Lower leg skin (tissue), 4 donors: ENCODE measurements at regions not wholly inside any gene's neighbourhood (a gene's known extent, or its start where the extent isn't known, plus 50 kb on each side); places are given as distances from the start of the nearest gene placed in this dataset.

Experiments
- DNase-seq, 2 donors: peaks; one replicate each; pipeline ENCODE4 v3.0.0-alpha.2; 2019; ENCODE audit warnings: low spot score in 2 of 2
- H3K4me3 ChIP-seq: fragments of 200-600 bp; sonication (generic); 2 replicates; pipeline ENCODE4 v1.5.1; 2017; ENCODE audit warnings: mild to moderate bottlenecking, low read depth; ENCODE audit not compliant: poor library complexity, severe bottlenecking
- POLR2A ChIP-seq, 2 donors: fragments of 450-650 bp; IDR thresholded peaks; one replicate each; pipeline ENCODE4 v1.6.1; 2016 to 2017; ENCODE audit warnings: antibody characterized with exemption in 2 of 2, mild to moderate bottlenecking in 1 of 2, moderate library complexity in 1 of 2
- WGBS, 2 donors: methylation state at CpG; one replicate each; pipeline ENCODE4 v1.1.5; 2018; 5-methylcytosine and 5-hydroxymethylcytosine counted together
- intact Hi-C: fragments of 100-400 bp; cut with DNase I; formaldehyde crosslinking; loops from one replicate; pipeline ENCODE4 v1.15.0; 2023; ENCODE audit warnings: low total_unique reads
- TF ChIP-seq, protein P1 (sequence below), 3 donors: fragments of 450-650 bp; IDR thresholded peaks; one replicate each; pipeline ENCODE4 v1.5.1; 2016; ENCODE audit warnings: antibody characterized with exemption in 3 of 3, mild to moderate bottlenecking in 3 of 3, moderate library complexity in 2 of 3

GRCh38 chr16:79412783-79413225 lies 187.7 kb downstream of the MAF start:
- 64 to 79% methylated on average over 3 of the region's 3 CpGs for WGBS, 2 donors

DNA sequence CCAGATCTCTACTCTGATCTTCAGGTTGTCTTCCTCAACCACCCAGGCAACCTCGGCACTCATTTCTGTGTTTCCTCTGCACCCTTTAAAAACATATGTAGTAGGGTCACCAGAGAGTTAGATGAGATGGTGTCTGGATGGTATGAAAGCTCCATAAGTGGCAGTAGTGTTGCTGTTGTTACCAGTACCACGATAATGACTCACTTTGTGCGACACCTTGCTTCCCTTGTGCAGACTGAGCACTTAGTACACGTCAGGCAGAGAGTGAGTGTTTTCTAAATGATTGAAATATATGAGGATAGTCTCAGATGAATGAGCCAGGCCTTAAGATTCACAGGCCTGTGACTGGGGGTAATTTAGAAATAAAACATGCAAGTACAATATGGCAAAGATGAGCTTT lies 188.7 kb downstream of the MAF start:
- DNase-seq, result no peak

More at GRCh38 chr16:79412783-79413225, 187.7 kb downstream of the MAF start:
- no peak for TF ChIP-seq POLR2A (IDR thresholded peaks at IDR 0.05)
- TF ChIP-seq, protein P1, sequence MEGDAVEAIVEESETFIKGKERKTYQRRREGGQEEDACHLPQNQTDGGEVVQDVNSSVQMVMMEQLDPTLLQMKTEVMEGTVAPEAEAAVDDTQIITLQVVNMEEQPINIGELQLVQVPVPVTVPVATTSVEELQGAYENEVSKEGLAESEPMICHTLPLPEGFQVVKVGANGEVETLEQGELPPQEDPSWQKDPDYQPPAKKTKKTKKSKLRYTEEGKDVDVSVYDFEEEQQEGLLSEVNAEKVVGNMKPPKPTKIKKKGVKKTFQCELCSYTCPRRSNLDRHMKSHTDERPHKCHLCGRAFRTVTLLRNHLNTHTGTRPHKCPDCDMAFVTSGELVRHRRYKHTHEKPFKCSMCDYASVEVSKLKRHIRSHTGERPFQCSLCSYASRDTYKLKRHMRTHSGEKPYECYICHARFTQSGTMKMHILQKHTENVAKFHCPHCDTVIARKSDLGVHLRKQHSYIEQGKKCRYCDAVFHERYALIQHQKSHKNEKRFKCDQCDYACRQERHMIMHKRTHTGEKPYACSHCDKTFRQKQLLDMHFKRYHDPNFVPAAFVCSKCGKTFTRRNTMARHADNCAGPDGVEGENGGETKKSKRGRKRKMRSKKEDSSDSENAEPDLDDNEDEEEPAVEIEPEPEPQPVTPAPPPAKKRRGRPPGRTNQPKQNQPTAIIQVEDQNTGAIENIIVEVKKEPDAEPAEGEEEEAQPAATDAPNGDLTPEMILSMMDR (IDR thresholded peaks at IDR 0.05), result no peak
- intact Hi-C loops, result no loop called here
- DNase-seq, result no peak
- H3K4me3 ChIP-seq, result no peak overlapping the region

DNA sequence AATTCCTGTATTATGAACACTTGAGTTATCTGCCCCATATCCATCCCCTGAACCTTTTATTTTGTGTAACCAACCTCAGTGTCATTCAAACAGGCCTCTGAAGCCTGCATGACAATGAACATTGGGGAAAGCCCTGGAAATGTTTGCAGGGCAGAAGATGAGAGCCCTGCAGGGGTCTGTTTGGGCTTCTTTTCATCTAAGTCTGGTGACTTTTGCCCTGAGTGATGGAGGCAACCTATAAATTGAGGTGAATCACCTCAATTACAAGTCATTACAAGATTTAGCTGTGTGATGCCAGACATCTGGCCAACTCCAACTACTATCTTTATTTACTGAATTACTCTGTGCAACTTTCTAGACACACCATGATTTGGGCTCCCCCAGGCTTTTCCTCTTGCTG lies 189.2 kb downstream of the MAF start:
- TF ChIP-seq, protein P1 (IDR thresholded peaks at IDR 0.05), result no peak
- no peak for TF ChIP-seq POLR2A (IDR thresholded peaks at IDR 0.05)
- H3K4me3 ChIP-seq, result no peak overlapping the region
- no peak for DNase-seq
- intact Hi-C loops, result no loop called here

More for the DNA sequence above, 188.7 kb downstream of the MAF start:
- intact Hi-C loops, result no loop called here
- no peak for TF ChIP-seq POLR2A (IDR thresholded peaks at IDR 0.05)
- TF ChIP-seq, protein P1 (IDR thresholded peaks at IDR 0.05), result no peak
- H3K4me3 ChIP-seq, result no peak overlapping the region
- WGBS, 2 donors, result 69 to 86% methylated on average over 4 of the region's 4 CpGs

DNA sequence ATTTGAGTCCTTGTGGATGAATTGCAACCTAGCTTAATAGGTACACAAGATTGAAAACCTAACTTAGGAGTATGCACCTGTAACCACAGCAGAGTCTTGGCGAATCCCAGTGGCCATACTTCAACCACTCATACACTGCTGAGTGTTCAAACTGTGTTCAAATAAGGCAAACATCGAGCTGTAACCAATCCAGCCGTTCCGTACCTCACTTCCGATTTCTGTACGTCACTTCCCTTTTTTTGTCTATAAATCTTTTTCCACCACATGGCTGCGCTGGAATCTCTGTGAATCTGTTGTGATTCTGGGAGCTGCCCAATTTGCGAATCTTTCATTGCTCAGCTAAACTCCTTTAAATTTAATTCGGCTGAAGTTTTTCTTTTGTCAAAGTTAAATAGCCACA lies 190.6 kb downstream of the MAF start:
- WGBS, 2 donors, result 89 to 94% methylated on average over 9 of the region's 9 CpGs
- TF ChIP-seq POLR2A (IDR thresholded peaks at IDR 0.05), result no peak
- TF ChIP-seq, protein P1 (IDR thresholded peaks at IDR 0.05), result no peak
- intact Hi-C loops, result no loop called here
- DNase-seq, result no peak
- H3K4me3 ChIP-seq, result no peak overlapping the region

DNA sequence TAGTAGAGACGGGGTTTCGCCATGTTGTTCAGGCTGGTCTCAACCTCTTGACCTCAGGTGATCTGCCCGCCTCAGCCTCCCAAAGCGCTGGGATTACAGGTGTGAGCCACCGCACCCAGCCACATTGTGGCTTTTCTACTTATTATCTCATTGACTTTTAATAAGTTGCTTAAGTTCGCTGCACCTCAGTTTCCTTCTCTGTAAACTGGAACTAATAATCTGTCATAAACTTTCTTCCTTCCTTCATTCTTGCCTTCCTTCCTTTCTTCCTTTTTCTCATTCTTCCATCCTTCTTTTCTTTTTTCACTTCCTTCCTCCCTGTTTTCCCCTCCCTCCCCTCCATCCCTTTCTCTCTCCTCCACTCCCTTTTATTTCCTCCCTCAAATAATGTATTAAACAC lies 192.2 kb downstream of the MAF start:
- no peak for DNase-seq
- H3K4me3 ChIP-seq, result no peak overlapping the region
- TF ChIP-seq POLR2A (IDR thresholded peaks at IDR 0.05), result no peak
- TF ChIP-seq, protein P1 (IDR thresholded peaks at IDR 0.05), result no peak
- 96 to 97% methylated on average over 6 of the region's 6 CpGs for WGBS, 2 donors
- intact Hi-C loops, result no loop called here

DNA sequence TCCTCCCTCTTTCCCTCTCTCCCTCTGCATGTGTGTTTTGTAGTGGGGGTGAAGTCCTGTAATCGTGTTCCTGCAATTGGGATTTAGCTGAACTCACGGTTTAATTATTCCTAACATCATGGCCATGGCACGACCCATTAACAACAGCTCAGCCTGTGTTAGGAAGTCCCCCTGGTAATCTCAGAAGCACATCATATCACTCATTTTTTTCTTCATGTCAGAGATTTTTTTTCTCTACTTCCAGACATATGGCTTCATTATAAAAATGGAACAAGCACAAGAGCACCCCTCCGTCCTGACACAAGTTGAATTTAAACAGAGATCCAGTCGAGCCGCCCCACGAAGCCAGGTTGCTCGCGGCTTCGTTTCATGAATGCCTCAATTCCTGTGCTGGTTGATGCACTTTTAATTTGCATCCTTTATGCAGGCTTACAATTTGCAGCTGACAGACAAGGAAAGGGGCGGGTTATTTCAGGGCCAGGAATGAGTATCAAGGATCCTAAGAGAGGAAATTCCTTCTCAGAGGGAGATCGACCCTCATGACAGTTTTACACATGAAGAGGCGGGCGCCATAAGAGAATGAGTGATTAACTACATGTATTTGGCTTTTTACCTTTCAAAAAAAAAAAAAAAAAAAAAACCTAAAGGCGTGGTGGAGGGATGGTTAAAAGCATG lies 192.9 kb downstream of the MAF start:
- intact Hi-C loops, result no loop called here
- WGBS, 2 donors, result 67 to 74% methylated on average over 15 of the region's 15 CpGs
- H3K4me3 ChIP-seq, result no peak overlapping the region
- no peak for DNase-seq
- no peak for TF ChIP-seq POLR2A (IDR thresholded peaks at IDR 0.05)
